HepG2 (cell line): ENCODE measurements at regions not wholly inside any gene's neighbourhood (a gene's known extent, or its start where the extent isn't known, plus 50 kb on each side); places are given as distances from the start of the nearest gene placed in this dataset.

ENCODE experiments used
- ATAC-seq: fragments of 200-7000 bp; cut with Tn5 transposase; 3 replicates; pipeline ENCODE4 v1.9.1; 2020; ENCODE audit warnings: mild to moderate bottlenecking, moderate library complexity
- BruUV-seq: library from RNA; stranded (reverse); fragments of 400-500 nt; replicated peaks from 2 replicates; lab custom pipeline; 2021; lab: Mats Ljungman, UMichigan
- CTCF ChIA-PET: fragments of 300-600 bp; formaldehyde crosslinking; extraction: SDS; loops from one replicate; lab custom pipeline; 2021; ENCODE audit warnings: low total read pairs, inconsistent platforms, low intra/inter-chr PET ratio; lab: Yijun Ruan, JAX
- POLR2A ChIA-PET: fragments of 350-600 bp; sonication (Branson Sonifier 250); formaldehyde crosslinking; loops from one replicate; lab custom pipeline; 2020; ENCODE audit warnings: antibody characterized with exemption, inconsistent platforms; lab: Yijun Ruan, JAX
- DNase-seq: peaks from one replicate; pipeline ENCODE4 v3.0.0-alpha.2; 2015; ENCODE audit warnings: low spot score
- FAIRE-seq: peaks from 3 replicates; lab custom pipeline; 2011; peaks lifted over from hg19 to GRCh38; lab: Jason Lieb, UNC
- H2AFZ ChIP-seq: one replicate; pipeline ENCODE4 v1.6.1; 2011; ENCODE audit warnings: low read length, inconsistent platforms
- H3K27ac ChIP-seq: fragments of 300-600 bp; 3 replicates; pipeline ENCODE4 v1.8.0; 2011; ENCODE audit warnings: mixed run types, mild to moderate bottlenecking, mixed read lengths, low read length, inconsistent platforms; ENCODE audit not compliant: insufficient read depth; ENCODE audit errors: extremely low read length
- H3K27me3 ChIP-seq, 2 experiments: fragments of 200-600 bp in 1 of 2; 2 replicates in 1 of 2; 3 replicates in 1 of 2; pipeline versions ENCODE4 v1.6.0 to v1.8.0; 2011; ENCODE audit warnings: low read length in 2 of 2, mild to moderate bottlenecking in 2 of 2, moderate library complexity in 2 of 2, inconsistent platforms in 1 of 2; ENCODE audit not compliant: insufficient read depth in 2 of 2, control insufficient read depth in 1 of 2
- H3K36me3 ChIP-seq, 2 experiments: fragments of 200-600 bp in 1 of 2; replicated peaks in 1 of 2; 2 replicates in 1 of 2; 3 replicates in 1 of 2; pipeline versions ENCODE4 v1.5.1 to v1.8.0; 2011; ENCODE audit warnings: low read length in 2 of 2, inconsistent platforms in 1 of 2; ENCODE audit not compliant: insufficient read depth in 2 of 2, control insufficient read depth in 1 of 2
- H3K4me1 ChIP-seq: 2 replicates; pipeline ENCODE4 v1.5.1; 2012; ENCODE audit warnings: low read length, inconsistent platforms; ENCODE audit not compliant: insufficient read depth
- H3K4me2 ChIP-seq: 2 replicates; pipeline ENCODE4 v1.6.0; 2011; ENCODE audit warnings: low read depth, low read length, inconsistent platforms
- H3K4me3 ChIP-seq, 3 experiments: fragments of 200-600 bp in 1 of 3; sonication (generic), shearing (Covaris generic) in 1 of 3; replicated peaks in 1 of 3; 2 replicates each; pipeline ENCODE4 v1.5.1; 2011 to 2016; ENCODE audit warnings: low read length in 3 of 3, inconsistent platforms in 2 of 3, low read depth in 2 of 3, mild to moderate bottlenecking in 2 of 3, control low read depth in 1 of 3, mixed read lengths in 1 of 3; ENCODE audit not compliant: insufficient read depth in 1 of 3
- H3K79me2 ChIP-seq: one replicate; pipeline ENCODE4 v1.6.1; 2011; ENCODE audit warnings: low read length, inconsistent platforms; ENCODE audit not compliant: insufficient read depth
- H3K9ac ChIP-seq: 2 replicates; pipeline ENCODE4 v1.6.0; 2011; ENCODE audit warnings: mild to moderate bottlenecking, low read depth, low read length, inconsistent platforms; ENCODE audit not compliant: insufficient read depth
- H3K9me3 ChIP-seq: 2 replicates; pipeline ENCODE4 v1.5.1; 2012; ENCODE audit warnings: mild to moderate bottlenecking, low read length
- H4K20me1 ChIP-seq: 2 replicates; pipeline ENCODE4 v1.6.0; 2011; ENCODE audit warnings: inconsistent platforms, mild to moderate bottlenecking, low read length, moderate library complexity; ENCODE audit not compliant: insufficient read depth
- ISL2 ChIP-seq: sonication (generic); formaldehyde crosslinking; IDR thresholded peaks from 2 replicates; pipeline ENCODE4 v1.5.0; 2020; ENCODE audit warnings: missing genetic modification reagents
- KAT2B ChIP-seq: fragments of 150-350 bp; IDR thresholded peaks from 2 replicates; pipeline ENCODE4 v1.6.1; 2014; ENCODE audit warnings: low read depth, low read length, borderline replicate concordance
- KDM5A ChIP-seq: fragments of 200-600 bp; sonication (generic); IDR thresholded peaks from 2 replicates; pipeline ENCODE4 v1.7.0; 2018; ENCODE audit warnings: antibody characterized with exemption, mild to moderate bottlenecking, low read length, borderline replicate concordance
- KLF12 ChIP-seq: sonication (generic); formaldehyde crosslinking; IDR thresholded peaks from 2 replicates; pipeline ENCODE4 v1.4.0; 2020; ENCODE audit warnings: missing genetic modification reagents, borderline replicate concordance
- MLLT10 ChIP-seq: sonication (generic); formaldehyde crosslinking; IDR thresholded peaks from 2 replicates; pipeline ENCODE4 v1.4.0; 2020; ENCODE audit warnings: missing genetic modification reagents
- PAX8 ChIP-seq: sonication (generic); formaldehyde crosslinking; IDR thresholded peaks from 2 replicates; pipeline ENCODE4 v1.8.0; 2022; ENCODE audit warnings: mild to moderate bottlenecking, missing genetic modification reagents, borderline replicate concordance
- PITX1 ChIP-seq: sonication (generic); formaldehyde crosslinking; IDR thresholded peaks from 2 replicates; pipeline ENCODE4 v1.5.1; 2020; ENCODE audit warnings: mild to moderate bottlenecking, missing genetic modification reagents
- TEAD2 ChIP-seq: sonication (generic); formaldehyde crosslinking; IDR thresholded peaks from 2 replicates; pipeline ENCODE4 v1.9.0; 2021; ENCODE audit warnings: missing genetic modification reagents
- ZNF143 ChIP-seq: sonication (generic); formaldehyde crosslinking; IDR thresholded peaks from 2 replicates; pipeline ENCODE4 v1.4.0; 2020; ENCODE audit warnings: missing genetic modification reagents
- ZNF333 ChIP-seq: sonication (generic); formaldehyde crosslinking; IDR thresholded peaks from 2 replicates; pipeline ENCODE4 v1.4.0; 2020; ENCODE audit warnings: mild to moderate bottlenecking, missing genetic modification reagents, borderline replicate concordance
- ZNF33B ChIP-seq: sonication (generic); formaldehyde crosslinking; IDR thresholded peaks from 2 replicates; pipeline ENCODE4 v1.5.1; 2020; ENCODE audit warnings: mild to moderate bottlenecking, missing genetic modification reagents
- ZNF564 ChIP-seq: sonication (generic); formaldehyde crosslinking; IDR thresholded peaks from 2 replicates; pipeline ENCODE4 v1.8.1; 2023; ENCODE audit warnings: mild to moderate bottlenecking, missing genetic modification reagents
- ZNF891 ChIP-seq: sonication (generic); formaldehyde crosslinking; IDR thresholded peaks from 2 replicates; pipeline ENCODE4 v1.5.0; 2020; ENCODE audit warnings: mild to moderate bottlenecking, missing genetic modification reagents
- WGBS: methylation state at CpG from one replicate; pipeline ENCODE4 v1.1.6; 2017; ENCODE audit warnings: low lambda C conversion rate; 5-methylcytosine and 5-hydroxymethylcytosine counted together
- in situ Hi-C: cut with HindIII; loops from 2 replicates; pipeline ENCODE4 v1.10.0; 2017; ENCODE audit warnings: low pct_unique_long_range_greater_than_20kb; ENCODE audit not compliant: extremely low pct_ligation_motif_present
- intact Hi-C: fragments of 100-400 bp; cut with micrococcal nuclease; formaldehyde crosslinking; loops from one replicate; pipeline ENCODE4 v1.10.0; 2022; ENCODE audit not compliant: unreplicated experiment
- TF ChIP-seq, protein P1 (sequence below): IDR thresholded peaks from 2 replicates; pipeline ENCODE4 v1.6.1; 2016; ENCODE audit warnings: mild to moderate bottlenecking
- TF ChIP-seq, protein P2 (sequence below): sonication (generic); formaldehyde crosslinking; IDR thresholded peaks from 2 replicates; pipeline ENCODE4 v1.5.1; 2020; ENCODE audit warnings: mild to moderate bottlenecking, moderate library complexity, missing genetic modification reagents

DNA sequence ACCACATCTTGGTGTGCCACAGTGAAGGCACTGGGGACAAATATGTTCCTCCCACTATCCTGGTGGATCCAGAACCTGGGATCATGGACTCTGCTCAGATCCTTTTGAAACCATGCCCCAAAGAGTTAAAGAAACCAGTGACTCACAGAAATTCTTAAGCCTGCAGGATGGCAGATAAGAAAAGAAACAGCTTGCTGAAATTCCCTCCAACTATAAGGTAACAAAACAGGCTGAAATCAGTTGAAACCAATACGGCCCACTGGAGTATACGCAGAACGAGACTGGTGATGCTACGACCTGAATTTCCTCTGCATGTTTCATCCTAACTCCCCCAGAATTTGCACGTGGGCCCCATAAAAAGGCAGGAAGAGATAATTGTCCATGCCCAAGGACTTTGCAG is 209.6 kb downstream of the TJP1 start:
- WGBS: 10% methylated on average over 5 of the region's 5 CpGs
- Histone ChIP-seq H3K4me3 (no peak overlapping the region), H3K36me3 (no peaks in the 10 kb centered on the region), H4K20me1 (no peaks in the 10 kb centered on the region), H3K4me2 (no peak overlapping the region), H3K9me3 (no peaks in the 10 kb centered on the region), H3K79me2 (no peaks in the 10 kb centered on the region), H3K27ac (no peak overlapping the region), H3K9ac (no peak overlapping the region), H3K4me1 (no peaks in the 10 kb centered on the region), H3K27me3 (peaks cover 1 to 4% of the 10 kb centered on the region in 2 experiments; a peak in 3 of 5 replicates), H2AFZ (no peak overlapping the region)
- CTCF ChIA-PET: no interaction called here
- no peak for DNase-seq
- BruUV-seq: no TSS peak
- POLR2A ChIA-PET: no interaction called here
- in situ Hi-C loops: no loop called here
- no peak for ATAC-seq
- FAIRE-seq: no peak
- intact Hi-C loops: no loop called here
- TF ChIP-seq ISL2 (no peak), KDM5A (no peak), KAT2B (no peak), ZNF564 (no peak), ZNF891 (CRISPR knock-in tag) (no peak), KLF12 (CRISPR knock-in tag) (no peak), ZNF33B (CRISPR knock-in tag) (no peak), ZNF333 (CRISPR knock-in tag) (no peak), ZNF143 (CRISPR knock-in tag) (no peak), PITX1 (CRISPR knock-in tag) (no peak), TEAD2 (no peak), PAX8 (CRISPR knock-in tag) (no peak), MLLT10 (no peak)
- TF ChIP-seq, protein P1, sequence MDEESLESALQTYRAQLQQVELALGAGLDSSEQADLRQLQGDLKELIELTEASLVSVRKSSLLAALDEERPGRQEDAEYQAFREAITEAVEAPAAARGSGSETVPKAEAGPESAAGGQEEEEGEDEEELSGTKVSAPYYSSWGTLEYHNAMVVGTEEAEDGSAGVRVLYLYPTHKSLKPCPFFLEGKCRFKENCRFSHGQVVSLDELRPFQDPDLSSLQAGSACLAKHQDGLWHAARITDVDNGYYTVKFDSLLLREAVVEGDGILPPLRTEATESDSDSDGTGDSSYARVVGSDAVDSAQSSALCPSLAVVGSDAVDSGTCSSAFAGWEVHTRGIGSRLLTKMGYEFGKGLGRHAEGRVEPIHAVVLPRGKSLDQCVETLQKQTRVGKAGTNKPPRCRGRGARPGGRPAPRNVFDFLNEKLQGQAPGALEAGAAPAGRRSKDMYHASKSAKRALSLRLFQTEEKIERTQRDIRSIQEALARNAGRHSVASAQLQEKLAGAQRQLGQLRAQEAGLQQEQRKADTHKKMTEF (CRISPR knock-in tag): no peak
- TF ChIP-seq, protein P2, sequence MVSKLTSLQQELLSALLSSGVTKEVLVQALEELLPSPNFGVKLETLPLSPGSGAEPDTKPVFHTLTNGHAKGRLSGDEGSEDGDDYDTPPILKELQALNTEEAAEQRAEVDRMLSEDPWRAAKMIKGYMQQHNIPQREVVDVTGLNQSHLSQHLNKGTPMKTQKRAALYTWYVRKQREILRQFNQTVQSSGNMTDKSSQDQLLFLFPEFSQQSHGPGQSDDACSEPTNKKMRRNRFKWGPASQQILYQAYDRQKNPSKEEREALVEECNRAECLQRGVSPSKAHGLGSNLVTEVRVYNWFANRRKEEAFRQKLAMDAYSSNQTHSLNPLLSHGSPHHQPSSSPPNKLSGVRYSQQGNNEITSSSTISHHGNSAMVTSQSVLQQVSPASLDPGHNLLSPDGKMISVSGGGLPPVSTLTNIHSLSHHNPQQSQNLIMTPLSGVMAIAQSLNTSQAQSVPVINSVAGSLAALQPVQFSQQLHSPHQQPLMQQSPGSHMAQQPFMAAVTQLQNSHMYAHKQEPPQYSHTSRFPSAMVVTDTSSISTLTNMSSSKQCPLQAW (CRISPR knock-in tag): no peak
